HEK293 (cell line): ENCODE measurements at regions not wholly inside any gene's neighbourhood (a gene's known extent, or its start where the extent isn't known, plus 50 kb on each side); places are given as distances from the start of the nearest gene placed in this dataset.

ENCODE experiments used
- TF ChIP-seq, protein P1 (sequence below): fragments of 450-650 bp; formaldehyde crosslinking; IDR thresholded peaks from 2 replicates; pipeline ENCODE4 v1.5.1; 2016; ENCODE audit warnings: missing biosample characterization, missing genetic modification characterization
- TF ChIP-seq, protein P2 (sequence below): fragments of 450-650 bp; formaldehyde crosslinking; conservative IDR thresholded peaks from 2 replicates; pipeline ENCODE4 v1.5.1; 2016; ENCODE audit warnings: low read depth, missing biosample characterization, missing genetic modification characterization
- TF ChIP-seq, protein P3 (sequence below): fragments of 450-650 bp; formaldehyde crosslinking; IDR thresholded peaks from 2 replicates; pipeline ENCODE4 v1.5.1; 2016; ENCODE audit warnings: missing biosample characterization, missing genetic modification characterization, borderline replicate concordance

DNA sequence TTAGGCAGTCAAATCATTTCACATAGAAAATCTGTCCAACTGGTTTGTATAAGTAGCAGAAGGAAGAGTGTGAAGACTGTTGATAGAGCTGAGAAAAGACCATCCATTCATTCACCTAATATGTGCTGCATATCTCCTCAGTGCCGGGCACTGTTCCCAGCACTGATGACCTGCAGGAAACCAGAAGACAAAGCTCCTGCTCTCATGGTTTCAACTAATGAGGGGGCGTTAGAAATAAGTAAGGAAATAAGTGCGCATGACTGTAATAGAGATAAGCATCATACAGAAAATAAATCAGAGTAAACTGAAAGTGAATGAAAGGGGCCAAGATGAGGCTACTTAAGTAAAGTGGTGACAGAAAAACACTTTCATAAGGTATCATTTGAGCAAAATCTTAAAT, 427.5 kb upstream of the CDH20 start:
- TF ChIP-seq, protein P1, sequence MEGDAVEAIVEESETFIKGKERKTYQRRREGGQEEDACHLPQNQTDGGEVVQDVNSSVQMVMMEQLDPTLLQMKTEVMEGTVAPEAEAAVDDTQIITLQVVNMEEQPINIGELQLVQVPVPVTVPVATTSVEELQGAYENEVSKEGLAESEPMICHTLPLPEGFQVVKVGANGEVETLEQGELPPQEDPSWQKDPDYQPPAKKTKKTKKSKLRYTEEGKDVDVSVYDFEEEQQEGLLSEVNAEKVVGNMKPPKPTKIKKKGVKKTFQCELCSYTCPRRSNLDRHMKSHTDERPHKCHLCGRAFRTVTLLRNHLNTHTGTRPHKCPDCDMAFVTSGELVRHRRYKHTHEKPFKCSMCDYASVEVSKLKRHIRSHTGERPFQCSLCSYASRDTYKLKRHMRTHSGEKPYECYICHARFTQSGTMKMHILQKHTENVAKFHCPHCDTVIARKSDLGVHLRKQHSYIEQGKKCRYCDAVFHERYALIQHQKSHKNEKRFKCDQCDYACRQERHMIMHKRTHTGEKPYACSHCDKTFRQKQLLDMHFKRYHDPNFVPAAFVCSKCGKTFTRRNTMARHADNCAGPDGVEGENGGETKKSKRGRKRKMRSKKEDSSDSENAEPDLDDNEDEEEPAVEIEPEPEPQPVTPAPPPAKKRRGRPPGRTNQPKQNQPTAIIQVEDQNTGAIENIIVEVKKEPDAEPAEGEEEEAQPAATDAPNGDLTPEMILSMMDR (tag by site-specific recombination) = no peak
- TF ChIP-seq, protein P2, sequence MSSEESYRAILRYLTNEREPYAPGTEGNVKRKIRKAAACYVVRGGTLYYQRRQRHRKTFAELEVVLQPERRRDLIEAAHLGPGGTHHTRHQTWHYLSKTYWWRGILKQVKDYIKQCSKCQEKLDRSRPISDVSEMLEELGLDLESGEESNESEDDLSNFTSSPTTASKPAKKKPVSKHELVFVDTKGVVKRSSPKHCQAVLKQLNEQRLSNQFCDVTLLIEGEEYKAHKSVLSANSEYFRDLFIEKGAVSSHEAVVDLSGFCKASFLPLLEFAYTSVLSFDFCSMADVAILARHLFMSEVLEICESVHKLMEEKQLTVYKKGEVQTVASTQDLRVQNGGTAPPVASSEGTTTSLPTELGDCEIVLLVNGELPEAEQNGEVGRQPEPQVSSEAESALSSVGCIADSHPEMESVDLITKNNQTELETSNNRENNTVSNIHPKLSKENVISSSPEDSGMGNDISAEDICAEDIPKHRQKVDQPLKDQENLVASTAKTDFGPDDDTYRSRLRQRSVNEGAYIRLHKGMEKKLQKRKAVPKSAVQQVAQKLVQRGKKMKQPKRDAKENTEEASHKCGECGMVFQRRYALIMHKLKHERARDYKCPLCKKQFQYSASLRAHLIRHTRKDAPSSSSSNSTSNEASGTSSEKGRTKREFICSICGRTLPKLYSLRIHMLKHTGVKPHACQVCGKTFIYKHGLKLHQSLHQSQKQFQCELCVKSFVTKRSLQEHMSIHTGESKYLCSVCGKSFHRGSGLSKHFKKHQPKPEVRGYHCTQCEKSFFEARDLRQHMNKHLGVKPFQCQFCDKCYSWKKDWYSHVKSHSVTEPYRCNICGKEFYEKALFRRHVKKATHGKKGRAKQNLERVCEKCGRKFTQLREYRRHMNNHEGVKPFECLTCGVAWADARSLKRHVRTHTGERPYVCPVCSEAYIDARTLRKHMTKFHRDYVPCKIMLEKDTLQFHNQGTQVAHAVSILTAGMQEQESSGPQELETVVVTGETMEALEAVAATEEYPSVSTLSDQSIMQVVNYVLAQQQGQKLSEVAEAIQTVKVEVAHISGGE (tag by site-specific recombination) = no peak
- TF ChIP-seq, protein P3, sequence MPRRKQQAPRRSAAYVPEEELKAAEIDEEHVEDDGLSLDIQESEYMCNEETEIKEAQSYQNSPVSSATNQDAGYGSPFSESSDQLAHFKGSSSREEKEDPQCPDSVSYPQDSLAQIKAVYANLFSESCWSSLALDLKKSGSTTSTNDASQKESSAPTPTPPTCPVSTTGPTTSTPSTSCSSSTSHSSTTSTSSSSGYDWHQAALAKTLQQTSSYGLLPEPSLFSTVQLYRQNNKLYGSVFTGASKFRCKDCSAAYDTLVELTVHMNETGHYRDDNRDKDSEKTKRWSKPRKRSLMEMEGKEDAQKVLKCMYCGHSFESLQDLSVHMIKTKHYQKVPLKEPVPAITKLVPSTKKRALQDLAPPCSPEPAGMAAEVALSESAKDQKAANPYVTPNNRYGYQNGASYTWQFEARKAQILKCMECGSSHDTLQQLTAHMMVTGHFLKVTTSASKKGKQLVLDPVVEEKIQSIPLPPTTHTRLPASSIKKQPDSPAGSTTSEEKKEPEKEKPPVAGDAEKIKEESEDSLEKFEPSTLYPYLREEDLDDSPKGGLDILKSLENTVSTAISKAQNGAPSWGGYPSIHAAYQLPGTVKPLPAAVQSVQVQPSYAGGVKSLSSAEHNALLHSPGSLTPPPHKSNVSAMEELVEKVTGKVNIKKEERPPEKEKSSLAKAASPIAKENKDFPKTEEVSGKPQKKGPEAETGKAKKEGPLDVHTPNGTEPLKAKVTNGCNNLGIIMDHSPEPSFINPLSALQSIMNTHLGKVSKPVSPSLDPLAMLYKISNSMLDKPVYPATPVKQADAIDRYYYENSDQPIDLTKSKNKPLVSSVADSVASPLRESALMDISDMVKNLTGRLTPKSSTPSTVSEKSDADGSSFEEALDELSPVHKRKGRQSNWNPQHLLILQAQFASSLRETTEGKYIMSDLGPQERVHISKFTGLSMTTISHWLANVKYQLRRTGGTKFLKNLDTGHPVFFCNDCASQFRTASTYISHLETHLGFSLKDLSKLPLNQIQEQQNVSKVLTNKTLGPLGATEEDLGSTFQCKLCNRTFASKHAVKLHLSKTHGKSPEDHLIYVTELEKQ (tag by site-specific recombination) = no peak
